RWPE1 (cell line): ENCODE measurements at regions not wholly inside any gene's neighbourhood (a gene's known extent, or its start where the extent isn't known, plus 50 kb on each side); places are given as distances from the start of the nearest gene placed in this dataset.

Experiments
- CTCF ChIA-PET: fragments of 350-600 bp; sonication (Branson Sonifier 250); formaldehyde crosslinking; extraction: SDS; loops from one replicate; lab custom pipeline; 2021; lab: Yijun Ruan, JAX
- POLR2A ChIA-PET: fragments of 400-600 bp; formaldehyde crosslinking; extraction: SDS; loops from one replicate; lab custom pipeline; 2020; ENCODE audit warnings: antibody characterized with exemption; ENCODE audit not compliant: low non-redundant PET; lab: Yijun Ruan, JAX
- DNase-seq: peaks from one replicate; pipeline ENCODE4 v3.0.0; 2012; ENCODE audit warnings: low spot score
- H3K27ac ChIP-seq: fragments of 450-650 bp; 2 replicates; pipeline ENCODE4 v1.5.1; 2017
- CTCF ChIP-seq: fragments of 450-650 bp; conservative IDR thresholded peaks from 2 replicates; pipeline ENCODE4 v1.5.1; 2017; ENCODE audit warnings: low read depth, mild to moderate bottlenecking

- DNase-seq: no peak
- CTCF ChIA-PET: no interaction called here
- no peak for TF ChIP-seq CTCF
- no peak overlapping the region for H3K27ac ChIP-seq
- POLR2A ChIA-PET: no interaction called here
Observed at GRCh38 chr6:137371634-137372016, 122.6 kb downstream of the OLIG3 start.

GRCh38 chr6:137370871-137371633, 123.1 kb downstream of the OLIG3 start:
- DNase-seq: no peak
- ChIA-PET CTCF (no interaction called here), POLR2A (no interaction called here)
- H3K27ac ChIP-seq: no peak overlapping the region
- TF ChIP-seq CTCF: no peak

GRCh38 chr6:137369136-137369535, 125.1 kb downstream of the OLIG3 start:
- no peak overlapping the region for H3K27ac ChIP-seq
- POLR2A ChIA-PET: no interaction called here
- CTCF ChIA-PET: interaction anchor here (0.6 kb wide), 1 partner anchor 174 kb away, joined by 4 read pairs; no protein-coding TSS in a partner anchor
- TF ChIP-seq CTCF: no peak
- DNase-seq: no peak

- POLR2A ChIA-PET: no interaction called here
- TF ChIP-seq CTCF: no peak
- no peak overlapping the region for H3K27ac ChIP-seq
- no peak for DNase-seq
- CTCF ChIA-PET: no interaction called here
Observed at GRCh38 chr6:137365707-137366437, 128.3 kb downstream of the OLIG3 start.

GRCh38 chr6:137363805-137364138, 130.4 kb downstream of the OLIG3 start:
- ChIA-PET CTCF (interaction anchor here (0.6 to 0.7 kb wide), 2 partner anchors 215 to 580 kb away, joined by 3 read pairs; no protein-coding TSS in a partner anchor), POLR2A (no interaction called here)
- peak; percentile 6 for DNase-seq
- no peak for TF ChIP-seq CTCF
- H3K27ac ChIP-seq: no peak overlapping the region

GRCh38 chr6:137362878-137363804, 131.1 kb downstream of the OLIG3 start:
- TF ChIP-seq CTCF: no peak
- CTCF ChIA-PET: interaction anchor here (0.6 to 0.7 kb wide), 3 partner anchors 10 to 581 kb away, joined by 3 read pairs; no protein-coding TSS in a partner anchor
- no peak for DNase-seq
- POLR2A ChIA-PET: no interaction called here
- no peak overlapping the region for H3K27ac ChIP-seq
